Esophagus mucosa (tissue), 1 donor: ENCODE measurements at regions not wholly inside any gene's neighbourhood (a gene's known extent, or its start where the extent isn't known, plus 50 kb on each side); places are given as distances from the start of the nearest gene placed in this dataset.
"Not testable (repeated sequence)": the region's sequence is repeated elsewhere in the genome, so short reads cannot be mapped to it uniquely, and the experiment has no call there.

ENCODE experiments used
- ATAC-seq: fragments of 200-7000 bp; cut with Tn5 transposase; one replicate; pipeline ENCODE4 v1.9.1; 2020
- donor health status: DM: yes; HTN: yes; CAD: no.

- no peak for ATAC-seq
Measured at GRCh38 chr18:38290229-38290628, 724.6 kb upstream of the CELF4 start.

GRCh38 chr18:38284972-38285371 is 719.4 kb upstream of the CELF4 start:
- no peak for ATAC-seq

GRCh38 chr18:38263066-38263465 is 697.5 kb upstream of the CELF4 start:
- no peak for ATAC-seq

GRCh38 chr18:38262661-38263060 is 697.1 kb upstream of the CELF4 start:
- ATAC-seq = no peak

GRCh38 chr18:38257661-38258060 is 692.1 kb upstream of the CELF4 start:
- ATAC-seq = no peak

- no peak for ATAC-seq
Measured at GRCh38 chr18:38256366-38256765, 690.8 kb upstream of the CELF4 start.

GRCh38 chr18:38250971-38251370 is 685.4 kb upstream of the CELF4 start:
- no peak for ATAC-seq

GRCh38 chr18:38244480-38244879 is 678.9 kb upstream of the CELF4 start:
- no peak for ATAC-seq

GRCh38 chr18:38243291-38243690 is 677.7 kb upstream of the CELF4 start:
- ATAC-seq = no peak

GRCh38 chr18:38241736-38242135 is 676.1 kb upstream of the CELF4 start:
- no peak for ATAC-seq

- no peak for ATAC-seq
Measured at GRCh38 chr18:38241216-38241615, 675.6 kb upstream of the CELF4 start.

- ATAC-seq = no peak
Measured at GRCh38 chr18:38239606-38240005, 674.0 kb upstream of the CELF4 start.

GRCh38 chr18:38237796-38238195 is 672.2 kb upstream of the CELF4 start:
- no peak for ATAC-seq

GRCh38 chr18:38221476-38222100 is 656.0 kb upstream of the CELF4 start:
- ATAC-seq = no peak

- no peak for ATAC-seq
Measured at GRCh38 chr18:38198956-38199355, 633.4 kb upstream of the CELF4 start.

GRCh38 chr18:38198526-38198925 is 632.9 kb upstream of the CELF4 start:
- no peak for ATAC-seq

- ATAC-seq = no peak
Measured at GRCh38 chr18:38186491-38186890, 620.9 kb upstream of the CELF4 start.

GRCh38 chr18:38174594-38174993 is 609.0 kb upstream of the CELF4 start:
- ATAC-seq = no peak

GRCh38 chr18:38174173-38174572 is 608.6 kb upstream of the CELF4 start:
- ATAC-seq = no peak

GRCh38 chr18:38170845-38171244 is 605.2 kb upstream of the CELF4 start:
- ATAC-seq = no peak

- ATAC-seq = no peak
Measured at GRCh38 chr18:38167623-38168022, 602.0 kb upstream of the CELF4 start.

GRCh38 chr18:38153116-38153515 is 587.5 kb upstream of the CELF4 start:
- not testable (repeated sequence) for ATAC-seq

GRCh38 chr18:38116716-38117115 is 551.1 kb upstream of the CELF4 start:
- ATAC-seq = no peak

- no peak for ATAC-seq
Measured at GRCh38 chr18:38115201-38115600, 549.6 kb upstream of the CELF4 start.

- ATAC-seq = no peak
Measured at GRCh38 chr18:38087538-38087937, 521.9 kb upstream of the CELF4 start.
